GM13977 (cell line): ENCODE measurements at regions not wholly inside any gene's neighbourhood (a gene's known extent, or its start where the extent isn't known, plus 50 kb on each side); places are given as distances from the start of the nearest gene placed in this dataset.

Experiments used
- DNase-seq: peaks from one replicate; pipeline ENCODE4 v3.0.0; 2012; ENCODE audit warnings: low spot score
- CTCF ChIP-seq: IDR thresholded peaks from 2 replicates; pipeline ENCODE4 v1.5.1; 2012; ENCODE audit warnings: mild to moderate bottlenecking, control low read depth; ENCODE audit not compliant: insufficient read depth; ENCODE audit errors: extremely low read depth, missing control alignments
- in situ Hi-C: fragments of 300-500 bp; cut with MboI; formaldehyde crosslinking; loops from one replicate; pipeline ENCODE4 v1.12.0; 2022; ENCODE audit warnings: low sequenced_read_pairs, low pct_unique_long_range_greater_than_20kb, mixed read lengths, inconsistent platforms; ENCODE audit not compliant: unreplicated experiment

- DNase-seq = no peak
- TF ChIP-seq CTCF = no peak
- in situ Hi-C loops = no loop called here
These were observed 556.6 kb downstream of the MIAT start for GRCh38 chr22:27213766-27214581.

- in situ Hi-C loops = no loop called here
- TF ChIP-seq CTCF = no peak
- DNase-seq = no peak
These were observed 557.3 kb downstream of the MIAT start for GRCh38 chr22:27214691-27215090.

- no peak for TF ChIP-seq CTCF
- DNase-seq = no peak
- in situ Hi-C loops = no loop called here
These were observed 558.5 kb downstream of the MIAT start for GRCh38 chr22:27215871-27216270.

GRCh38 chr22:27216444-27216843 lies 559.1 kb downstream of the MIAT start:
- in situ Hi-C loops = no loop called here
- TF ChIP-seq CTCF = no peak
- DNase-seq = no peak

GRCh38 chr22:27217154-27217553 lies 559.8 kb downstream of the MIAT start:
- no peak for TF ChIP-seq CTCF
- in situ Hi-C loops = no loop called here
- no peak for DNase-seq

GRCh38 chr22:27218012-27218920 lies 560.9 kb downstream of the MIAT start:
- in situ Hi-C loops = no loop called here
- TF ChIP-seq CTCF = no peak
- no peak for DNase-seq
